ENCODE measurements at regions not wholly inside any gene's neighbourhood (a gene's known extent, or its start where the extent isn't known, plus 50 kb on each side); places are given as distances from the start of the nearest gene placed in this dataset.

GRCh38 chr6:113396730-113397129 lies 460.4 kb upstream of the MARCKS start:
- DNase-seq, result no peak

GRCh38 chr6:113397236-113397635 lies 459.9 kb upstream of the MARCKS start:
- no peak for DNase-seq

GRCh38 chr6:113401231-113401630 lies 455.9 kb upstream of the MARCKS start:
- no peak for DNase-seq

- no peak for DNase-seq
Measured at GRCh38 chr6:113402544-113402943, 454.6 kb upstream of the MARCKS start.

GRCh38 chr6:113403966-113404595 lies 453.1 kb upstream of the MARCKS start:
- DNase-seq, result no peak

- no peak for DNase-seq
Measured at GRCh38 chr6:113405326-113406047, 451.7 kb upstream of the MARCKS start.

GRCh38 chr6:113406048-113406695 lies 451.0 kb upstream of the MARCKS start:
- DNase-seq, result no peak

GRCh38 chr6:113411011-113411410 lies 446.1 kb upstream of the MARCKS start:
- no peak for DNase-seq

GRCh38 chr6:113412589-113413357 lies 444.4 kb upstream of the MARCKS start:
- DNase-seq, result no peak

GRCh38 chr6:113414511-113414910 lies 442.6 kb upstream of the MARCKS start:
- no peak for DNase-seq

- no peak for DNase-seq
Measured at GRCh38 chr6:113416170-113416569, 441.0 kb upstream of the MARCKS start.

- DNase-seq, result no peak
Measured at GRCh38 chr6:113420290-113420689, 436.9 kb upstream of the MARCKS start.

- DNase-seq, result no peak
Measured at GRCh38 chr6:113421997-113422396, 435.1 kb upstream of the MARCKS start.

- no peak for DNase-seq
Measured at GRCh38 chr6:113423956-113424355, 433.2 kb upstream of the MARCKS start.

GRCh38 chr6:113425977-113426660 lies 431.0 kb upstream of the MARCKS start:
- DNase-seq, result no peak

- no peak for DNase-seq
Measured at GRCh38 chr6:113427617-113428016, 429.5 kb upstream of the MARCKS start.

GRCh38 chr6:113428702-113429101 lies 428.4 kb upstream of the MARCKS start:
- DNase-seq, result no peak

- DNase-seq, result no peak
Measured at GRCh38 chr6:113432521-113433334, 424.4 kb upstream of the MARCKS start.

GRCh38 chr6:113433335-113433991 lies 423.7 kb upstream of the MARCKS start:
- DNase-seq, result no peak

GRCh38 chr6:113434641-113435040 lies 422.5 kb upstream of the MARCKS start:
- no peak for DNase-seq

- DNase-seq, result no peak
Measured at GRCh38 chr6:113437566-113437965, 419.6 kb upstream of the MARCKS start.
